GM23338 (cell line): ENCODE measurements at regions not wholly inside any gene's neighbourhood (a gene's known extent, or its start where the extent isn't known, plus 50 kb on each side); places are given as distances from the start of the nearest gene placed in this dataset.

Experiments used
- ATAC-seq: fragments of 200-7000 bp; cut with Tn5 transposase; 3 replicates; pipeline ENCODE4 v1.9.1; 2020
- DNase-seq: peaks from one replicate; pipeline ENCODE4 v3.0.0-alpha.2; 2015; ENCODE audit warnings: low spot score
- H2AFZ ChIP-seq: fragments of 200-600 bp; sonication (generic); 2 replicates; pipeline ENCODE4 v1.8.0; 2016; ENCODE audit warnings: antibody characterized with exemption, mild to moderate bottlenecking, moderate library complexity
- H3F3A ChIP-seq: fragments of 200-600 bp; sonication (generic); replicated peaks from 2 replicates; pipeline ENCODE4 v1.8.0; 2017; ENCODE audit warnings: antibody characterized with exemption, mixed run types, low read depth
- H3K27ac ChIP-seq: fragments of 200-600 bp; sonication (generic); 2 replicates; pipeline ENCODE4 v1.6.1; 2016; ENCODE audit warnings: low read depth
- H3K27me3 ChIP-seq: fragments of 200-600 bp; sonication (generic); 2 replicates; pipeline ENCODE4 v1.8.0; 2016; ENCODE audit warnings: mild to moderate bottlenecking, mixed run types, moderate library complexity; ENCODE audit not compliant: insufficient read depth
- H3K36me3 ChIP-seq: fragments of 200-600 bp; sonication (generic); 2 replicates; pipeline ENCODE4 v1.8.0; 2016; ENCODE audit warnings: mild to moderate bottlenecking; ENCODE audit not compliant: insufficient read depth
- H3K4me1 ChIP-seq: fragments of 200-600 bp; sonication (generic); 2 replicates; pipeline ENCODE4 v1.8.0; 2016; ENCODE audit warnings: mild to moderate bottlenecking, moderate library complexity; ENCODE audit not compliant: insufficient read depth
- H3K4me2 ChIP-seq: fragments of 200-600 bp; sonication (generic); 2 replicates; pipeline ENCODE4 v1.7.1; 2017; ENCODE audit warnings: mixed run types
- H3K4me3 ChIP-seq: fragments of 200-600 bp; sonication (generic); 2 replicates; pipeline ENCODE4 v1.6.1; 2016; ENCODE audit warnings: mixed run types
- H3K79me2 ChIP-seq: fragments of 200-600 bp; sonication (generic); replicated peaks from 2 replicates; pipeline ENCODE4 v1.8.0; 2017; ENCODE audit warnings: mild to moderate bottlenecking; ENCODE audit not compliant: insufficient read depth
- H3K9me2 ChIP-seq: fragments of 200-600 bp; sonication (generic); 2 replicates; pipeline ENCODE4 v1.8.0; 2017; ENCODE audit not compliant: insufficient read depth
- H4K20me1 ChIP-seq: fragments of 200-600 bp; sonication (generic); replicated peaks from 2 replicates; pipeline ENCODE4 v1.8.0; 2017; ENCODE audit warnings: mild to moderate bottlenecking; ENCODE audit not compliant: insufficient read depth
- H3K27ac Mint-ChIP-seq: 2 replicates; pipeline ENCODE4 v1.8.0; 2020; ENCODE audit warnings: inconsistent platforms, mild to moderate bottlenecking, moderate library complexity, mixed read lengths
- H3K27me3 Mint-ChIP-seq: 3 replicates; pipeline ENCODE4 v1.8.0; 2022; ENCODE audit warnings: low read depth, mild to moderate bottlenecking, moderate library complexity, mixed read lengths, inconsistent platforms; ENCODE audit not compliant: insufficient read depth, poor library complexity
- H3K36me3 Mint-ChIP-seq: 3 replicates; pipeline ENCODE4 v1.8.0; 2021; ENCODE audit warnings: low read depth, mild to moderate bottlenecking, inconsistent platforms, moderate library complexity, mixed read lengths
- H3K4me1 Mint-ChIP-seq: 3 replicates; pipeline ENCODE4 v1.8.0; 2020; ENCODE audit warnings: mild to moderate bottlenecking, inconsistent platforms, mixed read lengths
- H3K4me3 Mint-ChIP-seq: 3 replicates; pipeline ENCODE4 v1.8.0; 2021; ENCODE audit warnings: moderate library complexity, mild to moderate bottlenecking, inconsistent platforms, mixed read lengths
- H3K9me3 Mint-ChIP-seq: 3 replicates; pipeline ENCODE4 v1.8.0; 2020; ENCODE audit warnings: moderate library complexity, mild to moderate bottlenecking, inconsistent platforms, mixed read lengths
- CREB1 ChIP-seq: fragments of 250-450 bp; sonication (Bioruptor Pico); IDR thresholded peaks from 2 replicates; pipeline ENCODE4 v1.5.0; 2020; ENCODE audit warnings: low read depth, mild to moderate bottlenecking, moderate library complexity
- EZH2phosphoT487 ChIP-seq: fragments of 200-600 bp; sonication (generic); IDR thresholded peaks from one replicate; pipeline ENCODE4 v1.8.1; 2018; ENCODE audit warnings: antibody characterized with exemption; ENCODE audit not compliant: unreplicated experiment
- JUNB ChIP-seq: IDR thresholded peaks from one replicate; pipeline ENCODE4 v1.6.1; 2016; ENCODE audit warnings: antibody characterized with exemption; ENCODE audit not compliant: unreplicated experiment
- POLR2AphosphoS5 ChIP-seq: IDR thresholded peaks from 2 replicates; pipeline ENCODE4 v1.6.1; 2016; ENCODE audit warnings: antibody characterized with exemption, low read depth
- STAT1 ChIP-seq: IDR thresholded peaks from one replicate; pipeline ENCODE4 v1.6.1; 2016; ENCODE audit warnings: antibody characterized with exemption; ENCODE audit not compliant: unreplicated experiment
- ZNF114 ChIP-seq: fragments of 250-450 bp; sonication (Bioruptor Pico); IDR thresholded peaks from 2 replicates; pipeline ENCODE4 v1.5.0; 2020; ENCODE audit warnings: mild to moderate bottlenecking, moderate library complexity
- TF ChIP-seq, protein P1 (sequence below): fragments of 250-450 bp; sonication (Bioruptor Pico); IDR thresholded peaks from 2 replicates; pipeline ENCODE4 v1.5.0; 2020; ENCODE audit warnings: mild to moderate bottlenecking, moderate library complexity
- TF ChIP-seq, protein P2 (sequence below): IDR thresholded peaks from 2 replicates; pipeline ENCODE4 v1.6.1; 2016; ENCODE audit warnings: antibody characterized with exemption
- TF ChIP-seq, protein P3 (sequence below): IDR thresholded peaks from one replicate; pipeline ENCODE4 v1.6.1; 2018; ENCODE audit warnings: antibody characterized with exemption; ENCODE audit not compliant: unreplicated experiment

DNA sequence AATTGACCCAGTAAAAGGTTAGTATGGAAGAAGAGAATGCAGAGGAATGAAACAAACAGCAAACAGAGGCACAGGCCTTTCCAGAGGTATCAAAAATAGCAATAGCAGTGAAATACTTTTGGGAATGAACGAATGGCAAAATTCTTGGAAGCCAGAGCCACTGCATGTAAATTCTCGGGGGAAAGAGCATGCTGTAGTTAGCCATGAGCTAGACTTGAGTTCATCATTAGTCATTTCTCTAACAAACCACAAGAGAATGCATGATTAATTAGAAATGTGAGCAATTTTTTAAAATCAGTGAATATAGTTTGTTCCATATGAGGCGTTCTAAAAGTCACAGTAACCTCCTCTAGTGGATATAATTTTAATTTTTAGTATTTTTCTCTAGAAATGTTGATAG lies 170.3 kb upstream of the PRR16 start:
- peaks cover 5% of the 10 kb centered on the region; the same call in 1 of the 3 replicates for H3K4me1 Mint-ChIP-seq
- Histone ChIP-seq H2AFZ (no peak overlapping the region), H3K27me3 (no peaks in the 10 kb centered on the region), H3K4me3 (no peak overlapping the region), H3K9me2 (no peaks in the 10 kb centered on the region), H3K27ac (no peak overlapping the region), H4K20me1 (no peaks in the 10 kb centered on the region), H3K36me3 (no peaks in the 10 kb centered on the region), H3K79me2 (no peaks in the 10 kb centered on the region), H3K4me2 (no peak overlapping the region), H3F3A (no peaks in the 10 kb centered on the region), H3K4me1 (no peaks in the 10 kb centered on the region)
- no peak overlapping the region; the same call in 1 of the 2 replicates for H3K27ac Mint-ChIP-seq
- no peak overlapping the region for H3K4me3 Mint-ChIP-seq
- ATAC-seq (no peak), DNase-seq (no peak)
- no peaks in the 10 kb centered on the region for H3K9me3 Mint-ChIP-seq
- H3K36me3 Mint-ChIP-seq, result no peaks in the 10 kb centered on the region
- TF ChIP-seq JUNB (no peak), ZNF114 (CRISPR knock-in tag) (no peak), STAT1 (no peak), EZH2phosphoT487 (no peak), POLR2AphosphoS5 (no peak), CREB1 (CRISPR knock-in tag) (no peak)
- TF ChIP-seq, protein P1, sequence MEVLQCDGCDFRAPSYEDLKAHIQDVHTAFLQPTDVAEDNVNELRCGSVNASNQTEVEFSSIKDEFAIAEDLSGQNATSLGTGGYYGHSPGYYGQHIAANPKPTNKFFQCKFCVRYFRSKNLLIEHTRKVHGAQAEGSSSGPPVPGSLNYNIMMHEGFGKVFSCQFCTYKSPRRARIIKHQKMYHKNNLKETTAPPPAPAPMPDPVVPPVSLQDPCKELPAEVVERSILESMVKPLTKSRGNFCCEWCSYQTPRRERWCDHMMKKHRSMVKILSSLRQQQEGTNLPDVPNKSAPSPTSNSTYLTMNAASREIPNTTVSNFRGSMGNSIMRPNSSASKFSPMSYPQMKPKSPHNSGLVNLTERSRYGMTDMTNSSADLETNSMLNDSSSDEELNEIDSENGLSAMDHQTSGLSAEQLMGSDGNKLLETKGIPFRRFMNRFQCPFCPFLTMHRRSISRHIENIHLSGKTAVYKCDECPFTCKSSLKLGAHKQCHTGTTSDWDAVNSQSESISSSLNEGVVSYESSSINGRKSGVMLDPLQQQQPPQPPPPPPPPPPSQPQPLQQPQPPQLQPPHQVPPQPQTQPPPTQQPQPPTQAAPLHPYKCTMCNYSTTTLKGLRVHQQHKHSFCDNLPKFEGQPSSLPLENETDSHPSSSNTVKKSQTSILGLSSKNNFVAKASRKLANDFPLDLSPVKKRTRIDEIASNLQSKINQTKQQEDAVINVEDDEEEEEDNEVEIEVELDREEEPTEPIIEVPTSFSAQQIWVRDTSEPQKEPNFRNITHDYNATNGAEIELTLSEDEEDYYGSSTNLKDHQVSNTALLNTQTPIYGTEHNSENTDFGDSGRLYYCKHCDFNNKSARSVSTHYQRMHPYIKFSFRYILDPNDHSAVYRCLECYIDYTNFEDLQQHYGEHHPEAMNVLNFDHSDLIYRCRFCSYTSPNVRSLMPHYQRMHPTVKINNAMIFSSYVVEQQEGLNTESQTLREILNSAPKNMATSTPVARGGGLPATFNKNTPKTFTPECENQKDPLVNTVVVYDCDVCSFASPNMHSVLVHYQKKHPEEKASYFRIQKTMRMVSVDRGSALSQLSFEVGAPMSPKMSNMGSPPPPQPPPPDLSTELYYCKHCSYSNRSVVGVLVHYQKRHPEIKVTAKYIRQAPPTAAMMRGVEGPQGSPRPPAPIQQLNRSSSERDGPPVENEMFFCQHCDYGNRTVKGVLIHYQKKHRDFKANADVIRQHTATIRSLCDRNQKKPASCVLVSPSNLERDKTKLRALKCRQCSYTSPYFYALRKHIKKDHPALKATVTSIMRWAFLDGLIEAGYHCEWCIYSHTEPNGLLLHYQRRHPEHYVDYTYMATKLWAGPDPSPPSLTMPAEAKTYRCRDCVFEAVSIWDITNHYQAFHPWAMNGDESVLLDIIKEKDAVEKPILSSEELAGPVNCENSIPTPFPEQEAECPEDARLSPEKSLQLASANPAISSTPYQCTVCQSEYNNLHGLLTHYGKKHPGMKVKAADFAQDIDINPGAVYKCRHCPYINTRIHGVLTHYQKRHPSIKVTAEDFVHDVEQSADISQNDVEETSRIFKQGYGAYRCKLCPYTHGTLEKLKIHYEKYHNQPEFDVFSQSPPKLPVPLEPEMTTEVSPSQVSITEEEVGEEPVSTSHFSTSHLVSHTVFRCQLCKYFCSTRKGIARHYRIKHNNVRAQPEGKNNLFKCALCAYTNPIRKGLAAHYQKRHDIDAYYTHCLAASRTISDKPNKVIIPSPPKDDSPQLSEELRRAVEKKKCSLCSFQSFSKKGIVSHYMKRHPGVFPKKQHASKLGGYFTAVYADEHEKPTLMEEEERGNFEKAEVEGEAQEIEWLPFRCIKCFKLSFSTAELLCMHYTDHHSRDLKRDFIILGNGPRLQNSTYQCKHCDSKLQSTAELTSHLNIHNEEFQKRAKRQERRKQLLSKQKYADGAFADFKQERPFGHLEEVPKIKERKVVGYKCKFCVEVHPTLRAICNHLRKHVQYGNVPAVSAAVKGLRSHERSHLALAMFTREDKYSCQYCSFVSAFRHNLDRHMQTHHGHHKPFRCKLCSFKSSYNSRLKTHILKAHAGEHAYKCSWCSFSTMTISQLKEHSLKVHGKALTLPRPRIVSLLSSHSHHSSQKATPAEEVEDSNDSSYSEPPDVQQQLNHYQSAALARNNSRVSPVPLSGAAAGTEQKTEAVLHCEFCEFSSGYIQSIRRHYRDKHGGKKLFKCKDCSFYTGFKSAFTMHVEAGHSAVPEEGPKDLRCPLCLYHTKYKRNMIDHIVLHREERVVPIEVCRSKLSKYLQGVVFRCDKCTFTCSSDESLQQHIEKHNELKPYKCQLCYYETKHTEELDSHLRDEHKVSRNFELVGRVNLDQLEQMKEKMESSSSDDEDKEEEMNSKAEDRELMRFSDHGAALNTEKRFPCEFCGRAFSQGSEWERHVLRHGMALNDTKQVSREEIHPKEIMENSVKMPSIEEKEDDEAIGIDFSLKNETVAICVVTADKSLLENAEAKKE (CRISPR knock-in tag), result no peak
- TF ChIP-seq, protein P2, sequence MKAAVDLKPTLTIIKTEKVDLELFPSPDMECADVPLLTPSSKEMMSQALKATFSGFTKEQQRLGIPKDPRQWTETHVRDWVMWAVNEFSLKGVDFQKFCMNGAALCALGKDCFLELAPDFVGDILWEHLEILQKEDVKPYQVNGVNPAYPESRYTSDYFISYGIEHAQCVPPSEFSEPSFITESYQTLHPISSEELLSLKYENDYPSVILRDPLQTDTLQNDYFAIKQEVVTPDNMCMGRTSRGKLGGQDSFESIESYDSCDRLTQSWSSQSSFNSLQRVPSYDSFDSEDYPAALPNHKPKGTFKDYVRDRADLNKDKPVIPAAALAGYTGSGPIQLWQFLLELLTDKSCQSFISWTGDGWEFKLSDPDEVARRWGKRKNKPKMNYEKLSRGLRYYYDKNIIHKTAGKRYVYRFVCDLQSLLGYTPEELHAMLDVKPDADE, result no peak
- TF ChIP-seq, protein P3, sequence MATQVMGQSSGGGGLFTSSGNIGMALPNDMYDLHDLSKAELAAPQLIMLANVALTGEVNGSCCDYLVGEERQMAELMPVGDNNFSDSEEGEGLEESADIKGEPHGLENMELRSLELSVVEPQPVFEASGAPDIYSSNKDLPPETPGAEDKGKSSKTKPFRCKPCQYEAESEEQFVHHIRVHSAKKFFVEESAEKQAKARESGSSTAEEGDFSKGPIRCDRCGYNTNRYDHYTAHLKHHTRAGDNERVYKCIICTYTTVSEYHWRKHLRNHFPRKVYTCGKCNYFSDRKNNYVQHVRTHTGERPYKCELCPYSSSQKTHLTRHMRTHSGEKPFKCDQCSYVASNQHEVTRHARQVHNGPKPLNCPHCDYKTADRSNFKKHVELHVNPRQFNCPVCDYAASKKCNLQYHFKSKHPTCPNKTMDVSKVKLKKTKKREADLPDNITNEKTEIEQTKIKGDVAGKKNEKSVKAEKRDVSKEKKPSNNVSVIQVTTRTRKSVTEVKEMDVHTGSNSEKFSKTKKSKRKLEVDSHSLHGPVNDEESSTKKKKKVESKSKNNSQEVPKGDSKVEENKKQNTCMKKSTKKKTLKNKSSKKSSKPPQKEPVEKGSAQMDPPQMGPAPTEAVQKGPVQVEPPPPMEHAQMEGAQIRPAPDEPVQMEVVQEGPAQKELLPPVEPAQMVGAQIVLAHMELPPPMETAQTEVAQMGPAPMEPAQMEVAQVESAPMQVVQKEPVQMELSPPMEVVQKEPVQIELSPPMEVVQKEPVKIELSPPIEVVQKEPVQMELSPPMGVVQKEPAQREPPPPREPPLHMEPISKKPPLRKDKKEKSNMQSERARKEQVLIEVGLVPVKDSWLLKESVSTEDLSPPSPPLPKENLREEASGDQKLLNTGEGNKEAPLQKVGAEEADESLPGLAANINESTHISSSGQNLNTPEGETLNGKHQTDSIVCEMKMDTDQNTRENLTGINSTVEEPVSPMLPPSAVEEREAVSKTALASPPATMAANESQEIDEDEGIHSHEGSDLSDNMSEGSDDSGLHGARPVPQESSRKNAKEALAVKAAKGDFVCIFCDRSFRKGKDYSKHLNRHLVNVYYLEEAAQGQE, result no peak
- H3K27me3 Mint-ChIP-seq, result no peaks in the 10 kb centered on the region
